HG03457 (cell line): ENCODE measurements at regions not wholly inside any gene's neighbourhood (a gene's known extent, or its start where the extent isn't known, plus 50 kb on each side); places are given as distances from the start of the nearest gene placed in this dataset.
"Not testable (repeated sequence)": the region's sequence is repeated elsewhere in the genome, so short reads cannot be mapped to it uniquely, and the experiment has no call there.

Experiments
- ATAC-seq: cut with Tn5 transposase; IDR thresholded peaks from one replicate; pipeline ENCODE4 v1.9.1; 2021; ENCODE audit warnings: moderate number of reproducible peaks; ENCODE audit not compliant: unreplicated experiment

GRCh38 chr17:33986566-33986965 is 268.5 kb upstream of the CCL2 start:
- no peak for ATAC-seq

- ATAC-seq: no peak
These were observed 267.9 kb upstream of the CCL2 start for GRCh38 chr17:33987162-33987561.

GRCh38 chr17:33989361-33990148 is 265.5 kb upstream of the CCL2 start:
- no peak for ATAC-seq

- no peak for ATAC-seq
These were observed 264.0 kb upstream of the CCL2 start for GRCh38 chr17:33990943-33991706.

- ATAC-seq: no peak
These were observed 263.0 kb upstream of the CCL2 start for GRCh38 chr17:33992113-33992512.

GRCh38 chr17:34000639-34001038 is 254.4 kb upstream of the CCL2 start:
- no peak for ATAC-seq

GRCh38 chr17:34001246-34001645 is 253.8 kb upstream of the CCL2 start:
- ATAC-seq: no peak

GRCh38 chr17:34006126-34006525 is 249.0 kb upstream of the CCL2 start:
- ATAC-seq: no peak

- no peak for ATAC-seq
These were observed 247.0 kb upstream of the CCL2 start for GRCh38 chr17:34008125-34008524.

- no peak for ATAC-seq
These were observed 245.2 kb upstream of the CCL2 start for GRCh38 chr17:34009912-34010311.

GRCh38 chr17:34010534-34010933 is 244.6 kb upstream of the CCL2 start:
- ATAC-seq: no peak

GRCh38 chr17:34011599-34011998 is 243.5 kb upstream of the CCL2 start:
- no peak for ATAC-seq

- ATAC-seq: no peak
These were observed 242.2 kb upstream of the CCL2 start for GRCh38 chr17:34012709-34013375.

GRCh38 chr17:34015253-34015652 is 239.8 kb upstream of the CCL2 start:
- no peak for ATAC-seq

- ATAC-seq: no peak
These were observed 230.7 kb upstream of the CCL2 start for GRCh38 chr17:34024386-34024785.

GRCh38 chr17:34024806-34025551 is 230.1 kb upstream of the CCL2 start:
- ATAC-seq: no peak

GRCh38 chr17:34030601-34031000 is 224.5 kb upstream of the CCL2 start:
- ATAC-seq: not testable (repeated sequence)

GRCh38 chr17:34032305-34032704 is 222.8 kb upstream of the CCL2 start:
- not testable (repeated sequence) for ATAC-seq

GRCh38 chr17:34038786-34039185 is 216.3 kb upstream of the CCL2 start:
- ATAC-seq: not testable (repeated sequence)

- not testable (repeated sequence) for ATAC-seq
These were observed 215.9 kb upstream of the CCL2 start for GRCh38 chr17:34039213-34039612.
